ENCODE measurements at regions not wholly inside any gene's neighbourhood (a gene's known extent, or its start where the extent isn't known, plus 50 kb on each side); places are given as distances from the start of the nearest gene placed in this dataset.

DNA sequence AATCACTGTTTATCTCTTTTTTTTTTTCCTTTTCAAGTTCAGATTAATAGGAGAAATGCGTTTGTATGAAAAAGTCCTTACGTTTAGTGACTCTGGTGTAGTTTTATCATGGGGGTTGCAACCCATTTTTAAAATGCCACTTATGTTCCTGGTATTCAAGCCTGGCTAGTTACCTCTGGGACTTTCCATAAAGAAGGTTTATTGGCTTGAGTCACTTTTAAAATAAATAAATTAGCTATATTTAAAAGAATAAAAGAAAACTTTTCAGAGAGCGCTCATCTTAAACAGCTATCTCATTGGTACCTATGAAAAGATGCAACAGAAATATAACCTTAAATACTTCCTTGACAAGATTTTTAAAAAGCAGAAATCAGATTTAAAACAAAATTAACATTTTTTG is 275.0 kb upstream of the IL1RAPL1 start:
- intact Hi-C loops (cut with DNase I): no loop called here
- DNase-seq: no peak
- no peaks in the 10 kb centered on the region for H3K4me1 ChIP-seq
- H3K27me3 ChIP-seq: no peaks in the 10 kb centered on the region
- H3K27ac ChIP-seq: no peak overlapping the region
- H3K36me3 ChIP-seq: no peaks in the 10 kb centered on the region
- no peak overlapping the region for H3K4me3 ChIP-seq
- H3K9ac ChIP-seq (ENCODE audit: low read depth in 2 of 2, low read length in 2 of 2): no peak overlapping the region
- no peaks in the 10 kb centered on the region for H3K9me3 ChIP-seq
- TF ChIP-seq, protein P1, sequence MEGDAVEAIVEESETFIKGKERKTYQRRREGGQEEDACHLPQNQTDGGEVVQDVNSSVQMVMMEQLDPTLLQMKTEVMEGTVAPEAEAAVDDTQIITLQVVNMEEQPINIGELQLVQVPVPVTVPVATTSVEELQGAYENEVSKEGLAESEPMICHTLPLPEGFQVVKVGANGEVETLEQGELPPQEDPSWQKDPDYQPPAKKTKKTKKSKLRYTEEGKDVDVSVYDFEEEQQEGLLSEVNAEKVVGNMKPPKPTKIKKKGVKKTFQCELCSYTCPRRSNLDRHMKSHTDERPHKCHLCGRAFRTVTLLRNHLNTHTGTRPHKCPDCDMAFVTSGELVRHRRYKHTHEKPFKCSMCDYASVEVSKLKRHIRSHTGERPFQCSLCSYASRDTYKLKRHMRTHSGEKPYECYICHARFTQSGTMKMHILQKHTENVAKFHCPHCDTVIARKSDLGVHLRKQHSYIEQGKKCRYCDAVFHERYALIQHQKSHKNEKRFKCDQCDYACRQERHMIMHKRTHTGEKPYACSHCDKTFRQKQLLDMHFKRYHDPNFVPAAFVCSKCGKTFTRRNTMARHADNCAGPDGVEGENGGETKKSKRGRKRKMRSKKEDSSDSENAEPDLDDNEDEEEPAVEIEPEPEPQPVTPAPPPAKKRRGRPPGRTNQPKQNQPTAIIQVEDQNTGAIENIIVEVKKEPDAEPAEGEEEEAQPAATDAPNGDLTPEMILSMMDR (IDR thresholded peaks at IDR 0.05): no peak

DNA sequence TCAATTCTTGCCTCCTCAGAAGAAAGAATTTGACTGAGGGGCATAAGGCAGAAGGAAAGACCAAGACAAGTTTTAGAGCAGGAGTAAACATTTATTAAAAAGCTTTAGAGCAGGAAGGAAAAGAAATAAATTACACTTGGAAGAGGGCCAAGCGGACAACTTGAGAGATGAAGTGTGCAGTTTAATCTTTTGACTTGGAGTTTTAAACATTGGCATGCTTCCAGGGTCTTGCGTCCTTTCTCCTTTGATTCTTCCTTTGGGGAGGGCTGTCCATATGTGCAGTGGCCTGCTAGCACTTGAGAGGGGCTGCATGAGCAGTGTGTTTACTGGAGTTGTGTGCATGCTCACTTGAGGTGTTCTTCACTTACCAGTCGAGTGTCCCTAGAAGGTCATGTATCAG is 275.8 kb upstream of the IL1RAPL1 start:
- Histone ChIP-seq H3K9me3 (no peaks in the 10 kb centered on the region), H3K27ac (no peak overlapping the region), H3K4me1 (no peaks in the 10 kb centered on the region), H3K36me3 (no peaks in the 10 kb centered on the region), H3K27me3 (no peaks in the 10 kb centered on the region), H3K4me3 (no peak overlapping the region), H3K9ac (ENCODE audit: low read depth in 2 of 2, low read length in 2 of 2) (no peak overlapping the region)
- intact Hi-C loops (cut with DNase I): no loop called here
- TF ChIP-seq, protein P1 (IDR thresholded peaks at IDR 0.05): no peak
- DNase-seq: no peak

DNA sequence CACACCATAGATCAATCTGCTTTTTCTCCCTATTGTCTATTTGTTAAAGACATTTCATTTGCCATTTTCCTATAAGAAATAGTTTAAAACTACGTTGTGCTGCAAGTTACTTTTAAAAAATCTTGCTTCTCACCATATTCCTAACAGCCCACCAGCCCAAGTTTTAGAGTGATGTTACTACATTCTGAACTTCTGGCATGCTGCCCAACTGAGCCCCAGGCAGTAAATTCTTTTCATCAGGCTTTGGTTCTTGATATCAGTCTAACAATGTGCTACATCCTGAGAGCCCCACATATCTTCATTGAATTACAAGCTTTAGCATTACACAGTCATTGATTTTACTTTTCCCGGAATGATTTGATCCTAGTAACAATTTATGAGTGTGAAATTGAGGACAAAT is 283.8 kb upstream of the IL1RAPL1 start:
- Histone ChIP-seq H3K9me3 (no peaks in the 10 kb centered on the region), H3K4me1 (no peaks in the 10 kb centered on the region), H3K9ac (ENCODE audit: low read depth in 2 of 2, low read length in 2 of 2) (no peak overlapping the region), H3K27ac (no peak overlapping the region), H3K27me3 (no peaks in the 10 kb centered on the region), H3K36me3 (no peaks in the 10 kb centered on the region), H3K4me3 (no peak overlapping the region)
- no peak for DNase-seq
- TF ChIP-seq, protein P1 (IDR thresholded peaks at IDR 0.05): no peak
- intact Hi-C loops (cut with DNase I): no loop called here

DNA sequence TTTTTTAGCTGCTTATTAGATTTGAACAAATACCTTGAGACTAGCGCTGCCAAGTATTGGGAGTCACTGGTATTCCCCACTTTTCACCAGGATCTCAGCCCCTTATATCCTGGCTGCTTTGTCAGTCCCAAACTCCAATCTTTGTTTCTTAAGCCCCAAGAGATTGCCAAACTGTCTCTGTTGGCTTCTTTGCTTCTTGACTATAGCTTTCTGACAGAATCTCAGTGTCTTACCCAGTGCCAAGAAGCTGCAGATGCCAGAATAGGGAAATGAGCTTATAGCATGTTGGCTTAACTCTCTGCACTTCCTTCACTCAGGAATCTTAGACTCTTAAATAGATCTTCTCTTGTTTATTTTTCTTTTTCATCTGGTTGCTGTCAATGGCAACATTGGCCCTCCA is 297.5 kb upstream of the DCAF8L1 start:
- TF ChIP-seq, protein P1 (IDR thresholded peaks at IDR 0.05): no peak
- no peaks in the 10 kb centered on the region for H3K36me3 ChIP-seq
- H3K4me1 ChIP-seq: no peaks in the 10 kb centered on the region
- H3K27me3 ChIP-seq: no peaks in the 10 kb centered on the region
- intact Hi-C loops (cut with DNase I): no loop called here
- no peak overlapping the region for H3K9ac ChIP-seq (ENCODE audit: low read depth in 2 of 2, low read length in 2 of 2)
- H3K4me3 ChIP-seq: no peak overlapping the region
- no peak overlapping the region for H3K27ac ChIP-seq
- no peak for DNase-seq
- no peaks in the 10 kb centered on the region for H3K9me3 ChIP-seq

DNA sequence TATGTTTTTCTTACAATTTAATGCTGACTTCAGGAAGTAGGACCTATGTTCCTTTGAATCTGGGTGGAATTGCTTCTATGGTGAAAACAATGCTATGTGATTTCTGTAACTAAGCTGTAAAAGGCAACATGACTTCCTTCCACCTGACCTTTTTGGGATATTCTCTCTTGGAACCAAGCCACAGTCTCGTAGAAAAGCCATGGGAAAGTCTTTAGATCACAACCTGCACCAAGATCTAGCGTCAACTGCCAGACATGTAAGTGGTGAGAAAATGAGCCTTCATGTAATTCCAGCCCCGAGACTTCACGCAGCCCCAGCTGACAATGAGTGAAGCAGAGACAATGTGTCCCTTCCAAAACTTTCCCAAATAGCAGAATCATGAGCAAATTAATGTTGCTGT is 297.0 kb upstream of the DCAF8L1 start:
- Histone ChIP-seq H3K9me3 (no peaks in the 10 kb centered on the region), H3K4me3 (no peak overlapping the region), H3K27me3 (no peaks in the 10 kb centered on the region), H3K27ac (no peak overlapping the region), H3K36me3 (no peaks in the 10 kb centered on the region), H3K9ac (ENCODE audit: low read depth in 2 of 2, low read length in 2 of 2) (no peak overlapping the region), H3K4me1 (no peaks in the 10 kb centered on the region)
- TF ChIP-seq, protein P1 (IDR thresholded peaks at IDR 0.05): no peak
- intact Hi-C loops (cut with DNase I): no loop called here
- no peak for DNase-seq

DNA sequence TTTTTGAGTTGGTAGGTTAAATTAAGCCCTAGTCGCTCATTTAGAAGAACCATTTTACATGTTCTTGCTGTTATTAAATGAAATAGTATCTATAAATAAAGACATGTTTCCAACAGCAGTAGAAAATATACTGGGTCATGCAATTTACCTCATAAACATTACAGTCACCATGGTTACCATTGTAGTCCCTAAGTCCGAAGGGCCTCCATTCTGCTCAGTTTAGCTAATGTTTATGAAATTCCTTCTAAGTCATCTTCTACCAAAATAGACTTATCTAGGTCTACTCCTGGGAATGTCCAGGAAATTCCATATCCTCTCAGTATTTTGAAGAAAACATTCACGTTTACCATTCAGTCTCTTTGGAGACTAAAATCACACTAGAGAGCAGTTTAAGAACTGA is 292.5 kb upstream of the DCAF8L1 start:
- H3K36me3 ChIP-seq: no peaks in the 10 kb centered on the region
- intact Hi-C loops (cut with DNase I): no loop called here
- TF ChIP-seq, protein P1 (IDR thresholded peaks at IDR 0.05): no peak
- H3K9ac ChIP-seq (ENCODE audit: low read depth in 2 of 2, low read length in 2 of 2): no peak overlapping the region
- no peaks in the 10 kb centered on the region for H3K27me3 ChIP-seq
- no peaks in the 10 kb centered on the region for H3K9me3 ChIP-seq
- no peak for DNase-seq
- H3K27ac ChIP-seq: no peak overlapping the region
- H3K4me3 ChIP-seq: no peak overlapping the region
- no peaks in the 10 kb centered on the region for H3K4me1 ChIP-seq

Measured in colonic mucosa (tissue), 4 donors.